Mucosa of rectum (tissue), 2 donors: ENCODE measurements at regions not wholly inside any gene's neighbourhood (a gene's known extent, or its start where the extent isn't known, plus 50 kb on each side); places are given as distances from the start of the nearest gene placed in this dataset.

Experiments used
- H3K27ac ChIP-seq, 2 donors: one replicate each; pipeline ENCODE4 v1.7.0; 2013; ENCODE audit warnings: inconsistent platforms in 2 of 2, low read depth in 2 of 2, low read length in 2 of 2
- H3K27me3 ChIP-seq, 2 donors: one replicate each; pipeline ENCODE4 v1.7.0; 2013; ENCODE audit warnings: low read length in 2 of 2; ENCODE audit not compliant: control insufficient read depth in 2 of 2, insufficient read depth in 2 of 2
- H3K36me3 ChIP-seq, 2 donors: one replicate each; pipeline ENCODE4 v1.7.0; 2013; ENCODE audit warnings: low read length in 2 of 2; ENCODE audit not compliant: control insufficient read depth in 2 of 2, insufficient read depth in 2 of 2
- H3K4me1 ChIP-seq, 2 donors: one replicate each; pipeline ENCODE4 v1.7.0; 2013; ENCODE audit warnings: low read length in 2 of 2, mild to moderate bottlenecking in 1 of 2; ENCODE audit not compliant: control insufficient read depth in 2 of 2, insufficient read depth in 2 of 2
- H3K4me3 ChIP-seq, 2 donors: one replicate each; pipeline ENCODE4 v1.7.0; 2013; ENCODE audit warnings: low read length in 2 of 2
- H3K9ac ChIP-seq, 2 donors: one replicate each; pipeline ENCODE4 v1.7.0; 2013; ENCODE audit warnings: low read length in 2 of 2, low read depth in 1 of 2, mild to moderate bottlenecking in 1 of 2
- H3K9me3 ChIP-seq, 2 donors: one replicate each; pipeline ENCODE4 v1.7.0; 2013; ENCODE audit warnings: low read length in 2 of 2; ENCODE audit not compliant: control insufficient read depth in 2 of 2
- donor health status: healthy.
- donor health status: Normal muscosa, but diverticular disease.

- Histone ChIP-seq H3K27ac (no peak overlapping the region), H3K9me3 (no peaks in the 10 kb centered on the region), H3K4me1 (no peaks in the 10 kb centered on the region), H3K27me3 (no peaks in the 10 kb centered on the region), H3K4me3 (no peak overlapping the region), H3K36me3 (no peaks in the 10 kb centered on the region), H3K9ac (no peak overlapping the region)
These were observed 813.4 kb downstream of the TLE1 start for GRCh38 chr9:80875947-80876346.

DNA sequence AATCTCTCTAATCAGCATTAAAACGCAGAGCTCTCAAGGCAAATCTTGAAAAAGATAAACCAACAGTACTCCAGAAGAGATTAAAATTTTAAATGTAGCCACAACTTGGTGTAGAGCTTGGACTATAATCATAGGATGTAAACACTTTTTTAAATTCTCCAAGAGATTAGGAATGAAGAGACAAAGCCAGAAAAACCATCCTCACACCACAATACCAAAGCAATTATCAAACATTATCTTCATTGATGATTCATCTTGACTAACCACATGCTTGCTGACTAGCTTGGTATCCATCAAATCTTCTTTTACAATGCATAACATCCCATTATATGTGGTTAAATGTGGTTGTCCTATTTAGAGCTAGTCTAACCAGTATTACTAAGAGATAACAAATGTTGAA lies 815.1 kb downstream of the TLE1 start:
- no peaks in the 10 kb centered on the region for H3K36me3 ChIP-seq
- no peaks in the 10 kb centered on the region for H3K27me3 ChIP-seq
- H3K4me3 ChIP-seq, result no peak overlapping the region
- no peaks in the 10 kb centered on the region for H3K9me3 ChIP-seq
- H3K4me1 ChIP-seq, result no peaks in the 10 kb centered on the region
- H3K27ac ChIP-seq, result no peak overlapping the region
- no peak overlapping the region for H3K9ac ChIP-seq

DNA sequence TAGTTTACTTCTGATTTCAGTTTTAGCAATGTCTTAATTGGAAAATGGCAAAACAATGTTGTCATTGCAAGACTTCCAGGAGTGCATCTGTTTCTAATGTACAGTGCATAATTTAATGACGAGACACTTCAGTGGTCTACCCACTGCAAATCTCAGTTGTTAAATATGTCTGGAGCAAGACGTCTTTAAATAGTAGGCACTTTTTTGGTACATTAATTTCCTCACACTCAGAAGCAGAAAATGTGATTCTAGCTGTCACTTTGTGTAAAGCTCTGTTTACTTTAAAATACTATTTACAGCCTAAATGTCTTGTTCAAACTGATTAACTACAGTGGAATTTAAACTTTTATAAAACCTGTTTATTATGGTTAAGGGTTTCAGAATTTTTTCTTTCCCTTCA lies 815.5 kb downstream of the TLE1 start:
- H3K4me3 ChIP-seq, result no peak overlapping the region
- H3K36me3 ChIP-seq, result no peaks in the 10 kb centered on the region
- H3K27ac ChIP-seq, result no peak overlapping the region
- no peaks in the 10 kb centered on the region for H3K27me3 ChIP-seq
- no peaks in the 10 kb centered on the region for H3K9me3 ChIP-seq
- H3K9ac ChIP-seq, result no peak overlapping the region
- H3K4me1 ChIP-seq, result no peaks in the 10 kb centered on the region

GRCh38 chr9:80871596-80871995 lies 817.8 kb downstream of the TLE1 start:
- H3K36me3 ChIP-seq, result no peaks in the 10 kb centered on the region
- H3K27me3 ChIP-seq, result no peaks in the 10 kb centered on the region
- no peak overlapping the region for H3K27ac ChIP-seq
- no peaks in the 10 kb centered on the region for H3K4me1 ChIP-seq
- H3K9me3 ChIP-seq, result no peaks in the 10 kb centered on the region
- no peak overlapping the region for H3K9ac ChIP-seq
- no peak overlapping the region for H3K4me3 ChIP-seq

DNA sequence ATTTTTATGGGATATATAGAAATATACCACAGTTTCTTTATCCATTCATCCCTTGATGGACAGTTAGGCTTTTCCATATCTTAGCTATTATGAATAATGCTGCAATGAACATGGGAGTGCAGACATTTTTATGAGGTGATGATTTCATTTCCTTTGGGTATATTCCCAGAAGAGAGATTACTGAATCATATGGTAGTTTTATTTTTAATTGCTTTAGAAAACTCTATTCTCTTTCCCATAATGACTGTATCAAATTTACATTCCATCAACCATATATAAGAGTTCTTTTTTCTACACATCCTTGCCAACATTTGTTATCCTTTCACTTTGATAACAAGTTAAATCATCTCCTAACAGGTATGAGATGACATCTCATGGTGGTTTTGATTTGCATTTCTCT lies 821.6 kb downstream of the TLE1 start:
- Histone ChIP-seq H3K9me3 (no peaks in the 10 kb centered on the region), H3K27me3 (no peaks in the 10 kb centered on the region), H3K36me3 (no peaks in the 10 kb centered on the region), H3K27ac (no peak overlapping the region), H3K4me3 (no peak overlapping the region), H3K4me1 (no peaks in the 10 kb centered on the region), H3K9ac (no peak overlapping the region)

GRCh38 chr9:80866576-80867227 lies 822.6 kb downstream of the TLE1 start:
- Histone ChIP-seq H3K36me3 (no peaks in the 10 kb centered on the region), H3K27ac (no peak overlapping the region), H3K4me1 (no peaks in the 10 kb centered on the region), H3K27me3 (no peaks in the 10 kb centered on the region), H3K9ac (no peak overlapping the region), H3K9me3 (no peaks in the 10 kb centered on the region), H3K4me3 (no peak overlapping the region)

DNA sequence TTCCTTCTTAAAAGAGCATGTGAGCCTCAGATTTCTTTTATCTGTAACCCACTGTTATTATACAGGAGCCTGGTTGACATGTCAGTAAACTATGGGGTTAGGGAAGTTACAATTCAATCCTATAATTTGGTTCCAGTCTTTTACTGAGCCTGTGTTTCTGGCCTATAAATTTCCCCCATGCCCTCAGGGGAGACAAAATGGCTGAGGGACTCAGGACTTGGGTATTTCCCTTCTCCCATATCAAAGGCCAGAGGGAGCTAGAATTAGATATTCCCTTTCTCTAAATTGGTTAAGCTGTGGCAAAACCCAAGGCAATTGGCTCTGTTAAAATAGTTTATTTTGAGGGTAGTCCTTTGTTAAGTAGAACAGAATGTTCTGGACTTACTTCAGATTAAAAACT lies 823.2 kb downstream of the TLE1 start:
- H3K4me3 ChIP-seq, result no peak overlapping the region
- H3K27ac ChIP-seq, result no peak overlapping the region
- no peaks in the 10 kb centered on the region for H3K27me3 ChIP-seq
- H3K9ac ChIP-seq, result no peak overlapping the region
- H3K9me3 ChIP-seq, result no peaks in the 10 kb centered on the region
- H3K4me1 ChIP-seq, result no peaks in the 10 kb centered on the region
- H3K36me3 ChIP-seq, result no peaks in the 10 kb centered on the region

- H3K27ac ChIP-seq, result no peak overlapping the region
- no peaks in the 10 kb centered on the region for H3K4me1 ChIP-seq
- no peak overlapping the region for H3K4me3 ChIP-seq
- no peaks in the 10 kb centered on the region for H3K27me3 ChIP-seq
- H3K9me3 ChIP-seq, result no peaks in the 10 kb centered on the region
- no peak overlapping the region for H3K9ac ChIP-seq
- H3K36me3 ChIP-seq, result no peaks in the 10 kb centered on the region
These were observed 846.3 kb downstream of the TLE1 start for GRCh38 chr9:80843028-80843427.

GRCh38 chr9:80842389-80842788 lies 847.0 kb downstream of the TLE1 start:
- Histone ChIP-seq H3K9me3 (no peaks in the 10 kb centered on the region), H3K27ac (no peak overlapping the region), H3K27me3 (no peaks in the 10 kb centered on the region), H3K4me1 (no peaks in the 10 kb centered on the region), H3K4me3 (no peak overlapping the region), H3K36me3 (no peaks in the 10 kb centered on the region), H3K9ac (no peak overlapping the region)

DNA sequence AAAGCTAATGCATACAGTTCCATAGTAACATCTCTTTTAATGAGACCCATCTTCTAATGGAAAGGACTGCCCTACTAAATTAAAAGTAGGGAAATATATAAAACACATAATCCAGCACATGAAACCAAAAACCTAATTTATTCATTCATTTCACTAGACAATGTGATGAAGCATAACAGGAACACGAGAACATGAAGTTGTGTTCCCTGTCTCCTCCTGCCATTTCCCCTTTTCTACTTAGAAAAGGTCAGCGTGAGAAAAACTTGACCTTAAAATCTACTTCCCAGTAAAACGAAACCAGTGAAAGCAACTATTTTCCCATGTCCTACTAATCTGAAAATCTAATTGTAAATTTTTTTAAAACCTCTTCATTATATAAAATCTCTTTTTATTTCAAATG lies 847.5 kb downstream of the TLE1 start:
- H3K9ac ChIP-seq, result no peak overlapping the region
- H3K4me3 ChIP-seq, result no peak overlapping the region
- no peaks in the 10 kb centered on the region for H3K27me3 ChIP-seq
- no peaks in the 10 kb centered on the region for H3K4me1 ChIP-seq
- H3K9me3 ChIP-seq, result no peaks in the 10 kb centered on the region
- no peak overlapping the region for H3K27ac ChIP-seq
- no peaks in the 10 kb centered on the region for H3K36me3 ChIP-seq
